K562 (cell line): ENCODE measurements at regions not wholly inside any gene's neighbourhood (a gene's known extent, or its start where the extent isn't known, plus 50 kb on each side); places are given as distances from the start of the nearest gene placed in this dataset.

Experiments used
- ATAC-seq: fragments of 200-7000 bp; cut with Tn5 transposase; 3 replicates; pipeline ENCODE4 v1.9.1; 2020; ENCODE audit warnings: moderate library complexity
- BruUV-seq: library from RNA; stranded (reverse); fragments of 400-500 nt; replicated peaks from 2 replicates; lab custom pipeline; 2021; lab: Mats Ljungman, UMichigan
- CTCF ChIA-PET: fragments of 300-600 bp; formaldehyde crosslinking; extraction: SDS; loops from one replicate; lab custom pipeline; 2021; ENCODE audit warnings: low intra/inter-chr PET ratio; lab: Yijun Ruan, JAX
- POLR2A ChIA-PET: fragments of 300-600, 350-650 bp; sonication (Branson Sonifier 250); formaldehyde crosslinking; extraction: SDS; loops from one replicate; lab custom pipeline; 2021; ENCODE audit warnings: antibody characterized with exemption, inconsistent platforms; lab: Yijun Ruan, JAX
- DNase-seq, 4 experiments: peaks; one replicate each; pipeline versions ENCODE4 v3.0.0 to v3.0.0-alpha.2; 2011 to 2018; ENCODE audit warnings: low spot score in 3 of 4, mixed read lengths in 3 of 4; ENCODE audit errors: extremely low read depth in 1 of 4
- FAIRE-seq: peaks from 2 replicates; lab custom pipeline; 2011; peaks lifted over from hg19 to GRCh38; lab: Jason Lieb, UNC
- H2AFZ ChIP-seq: 2 replicates; pipeline ENCODE4 v1.6.0; 2011; ENCODE audit warnings: low read depth, low read length, control low read depth, inconsistent platforms
- H3K27ac ChIP-seq: fragments of 200-600 bp; 3 replicates; pipeline ENCODE4 v1.8.0; 2011; ENCODE audit warnings: low read depth, mild to moderate bottlenecking, control low read depth, inconsistent platforms, low read length, moderate library complexity, mixed read lengths; ENCODE audit errors: extremely low read depth
- H3K27me3 ChIP-seq, 2 experiments: fragments of 300-600 bp in 1 of 2; 2 replicates in 1 of 2; 3 replicates in 1 of 2; pipeline versions ENCODE4 v1.6.0 to v1.8.0; 2011; ENCODE audit warnings: inconsistent platforms in 2 of 2, low read length in 2 of 2, mild to moderate bottlenecking in 1 of 2, mixed read lengths in 1 of 2, moderate library complexity in 1 of 2; ENCODE audit not compliant: control insufficient read depth in 2 of 2, insufficient read depth in 2 of 2
- H3K36me3 ChIP-seq: fragments of 300-600 bp; 3 replicates; pipeline ENCODE4 v1.8.0; 2011; ENCODE audit warnings: mild to moderate bottlenecking, low read length, inconsistent platforms; ENCODE audit not compliant: control insufficient read depth, insufficient read depth
- H3K4me1 ChIP-seq, 2 experiments: fragments of 200-600 bp in 1 of 2; replicated peaks in 1 of 2; 2 replicates in 1 of 2; 3 replicates in 1 of 2; pipeline versions ENCODE4 v1.5.1 to v1.8.0; 2011; ENCODE audit warnings: inconsistent platforms in 2 of 2, low read length in 2 of 2, mild to moderate bottlenecking in 1 of 2, mixed read lengths in 1 of 2, moderate library complexity in 1 of 2; ENCODE audit not compliant: control insufficient read depth in 2 of 2, insufficient read depth in 2 of 2
- H3K4me2 ChIP-seq: 2 replicates; pipeline ENCODE4 v1.6.1; 2011; ENCODE audit warnings: low read length, control low read depth, inconsistent platforms, mixed read lengths; ENCODE audit not compliant: insufficient read depth
- H3K4me3 ChIP-seq: fragments of 200-600 bp; sonication (generic), shearing (Covaris generic); 2 replicates; pipeline ENCODE4 v1.5.1; 2016; ENCODE audit warnings: control low read depth, inconsistent platforms
- H3K79me2 ChIP-seq: fragments of 200-600 bp; 3 replicates; pipeline ENCODE4 v1.8.0; 2011; ENCODE audit warnings: low read length, inconsistent platforms; ENCODE audit not compliant: control insufficient read depth, insufficient read depth
- H3K9ac ChIP-seq, 2 experiments: 2 replicates each; pipeline versions ENCODE4 v1.6.0 to v1.6.1; 2011; ENCODE audit warnings: low read depth in 2 of 2, low read length in 2 of 2, control low read depth in 1 of 2, inconsistent platforms in 1 of 2, mild to moderate bottlenecking in 1 of 2, mixed read lengths in 1 of 2; ENCODE audit not compliant: insufficient read depth in 1 of 2
- H3K9me1 ChIP-seq: one replicate; pipeline ENCODE4 v1.6.0; 2011; ENCODE audit warnings: inconsistent platforms, mild to moderate bottlenecking, low read length, moderate library complexity; ENCODE audit not compliant: control insufficient read depth, insufficient read depth
- H3K9me3 ChIP-seq: replicated peaks from 2 replicates; pipeline ENCODE4 v1.5.1; 2011; ENCODE audit warnings: low read depth, low read length, inconsistent platforms; ENCODE audit not compliant: control insufficient read depth, insufficient read depth
- H4K20me1 ChIP-seq: replicated peaks from 2 replicates; pipeline ENCODE4 v1.6.1; 2011; ENCODE audit warnings: low read length, inconsistent platforms, mixed read lengths; ENCODE audit not compliant: control insufficient read depth, insufficient read depth
- FOXJ2 ChIP-seq: fragments of 200-800 bp; sonication (Bioruptor generic); IDR thresholded peaks from 2 replicates; pipeline ENCODE4 v1.6.1; 2016; ENCODE audit warnings: missing genetic modification characterization, missing compliant biosample characterization
- PRDM10 ChIP-seq: fragments of 450-650 bp; IDR thresholded peaks from 2 replicates; pipeline ENCODE4 v1.6.1; 2018; ENCODE audit not compliant: partially characterized antibody
- ZBTB33 ChIP-seq: sonication (generic); formaldehyde crosslinking; IDR thresholded peaks from 2 replicates; pipeline ENCODE4 v1.8.1; 2023; ENCODE audit warnings: mild to moderate bottlenecking, missing genetic modification reagents
- ZNF431 ChIP-seq: sonication (generic); formaldehyde crosslinking; IDR thresholded peaks from 2 replicates; pipeline ENCODE4 v1.8.0; 2022; ENCODE audit warnings: mild to moderate bottlenecking, missing genetic modification reagents
- WGBS: fragments of 100-300 bp; shearing (Covaris generic); methylation state at CpG from one replicate; pipeline ENCODE4 v1.1.6; 2016; ENCODE audit warnings: low coverage, mixed read lengths; ENCODE audit not compliant: insufficient coverage; ENCODE audit errors: missing lambda C conversion rate; 5-methylcytosine and 5-hydroxymethylcytosine counted together
- in situ Hi-C: fragments of 300-500 bp; cut with MboI; formaldehyde crosslinking; loops from 4 replicates; pipeline ENCODE4 v1.15.0; 2018; ENCODE audit warnings: inconsistent platforms, mixed read lengths
- intact Hi-C: fragments of 100-400 bp; cut with micrococcal nuclease; formaldehyde crosslinking; loops from 2 replicates; pipeline ENCODE4 v1.14.2; 2022

- Histone ChIP-seq H3K4me2 (peak overlapping the region; percentile 96), H3K79me2 (peaks cover 22% of the 10 kb centered on the region), H3K36me3 (no peaks in the 10 kb centered on the region), H3K4me1 (peaks cover 24 to 64% of the 10 kb centered on the region in 2 experiments), H3K4me3 (peak overlapping the region; percentile 51), H3K27me3 (no peaks in the 10 kb centered on the region), H3K27ac (peak overlapping the region; percentile 84), H3K9ac (peak overlapping the region; percentile 74 to 95), H2AFZ (peak overlapping the region; percentile 96), H3K9me1 (no peaks in the 10 kb centered on the region), H4K20me1 (no peaks in the 10 kb centered on the region), H3K9me3 (no peaks in the 10 kb centered on the region)
- intact Hi-C loops (loop anchor here (2.0 to 5.0 kb wide), 2 partner anchors 61 to 84 kb away; no protein-coding TSS in a partner anchor), in situ Hi-C loops (no loop called here)
- TSS peak; percentile 97 for BruUV-seq
- POLR2A ChIA-PET: interaction anchor here (0.6 to 1.6 kb wide), 9 partner anchors 20 to 764 kb away, joined by 3 to 5 read pairs (median 3); no protein-coding TSS in a partner anchor
- CTCF ChIA-PET: no interaction called here
- 8% methylated on average over 13 of the region's 17 CpGs for WGBS
- FAIRE-seq: no peak
- DNase-seq: peak; percentile 40 to 54 (median 46)
- peak; percentile 58 for ATAC-seq
- TF ChIP-seq ZNF431 (peak; percentile 52; the same call in 1 of the 2 replicates), ZBTB33 (CRISPR knock-in tag) (peak; percentile 55; the same call in 1 of the 2 replicates), PRDM10 (peak; percentile 20), FOXJ2 (0 out of 2 replicates have a peak, but pooled peaks have one; percentile 40)
Observed at GRCh38 chr11:69381681-69382130, 87.8 kb downstream of the MYEOV start.
